ENCODE measurements at regions not wholly inside any gene's neighbourhood (a gene's known extent, or its start where the extent isn't known, plus 50 kb on each side); places are given as distances from the start of the nearest gene placed in this dataset.

- Histone ChIP-seq H3K27ac (replicated peaks) (no peak overlapping the region), H3K27me3 (ENCODE audit: insufficient read depth, poor library complexity, severe bottlenecking) (no peaks in the 10 kb centered on the region), H3K4me3 (replicated peaks; ENCODE audit: insufficient read depth, low read length) (no peak overlapping the region)
- DNase-seq (ENCODE audit: low read depth in 1 of 2, low spot score in 1 of 2) = no peak
- TF ChIP-seq REST (IDR thresholded peaks at IDR 0.05; ENCODE audit: insufficient replicate concordance, low read depth) = no peak
- no peak for TF ChIP-seq GABPA (IDR thresholded peaks at IDR 0.05; ENCODE audit: low read depth)
- no peak for TF ChIP-seq POLR2AphosphoS5 (IDR thresholded peaks at IDR 0.05; ENCODE audit: low read depth)
- no peak for TF ChIP-seq CTCF (IDR thresholded peaks at IDR 0.05; ENCODE audit: insufficient read depth, low read length)
- no peak for TF ChIP-seq SPI1 (IDR thresholded peaks at IDR 0.05; ENCODE audit: borderline replicate concordance, low read depth)
These were observed 912.3 kb downstream of the KCNJ2 start for GRCh38 chr17:71081666-71082065.

GRCh38 chr17:71084219-71084618, 914.9 kb downstream of the KCNJ2 start:
- TF ChIP-seq REST (IDR thresholded peaks at IDR 0.05; ENCODE audit: insufficient replicate concordance, low read depth) (no peak), CTCF (IDR thresholded peaks at IDR 0.05; ENCODE audit: insufficient read depth, low read length) (no peak), POLR2AphosphoS5 (IDR thresholded peaks at IDR 0.05; ENCODE audit: low read depth) (no peak), GABPA (IDR thresholded peaks at IDR 0.05; ENCODE audit: low read depth) (no peak), SPI1 (IDR thresholded peaks at IDR 0.05; ENCODE audit: borderline replicate concordance, low read depth) (no peak)
- Histone ChIP-seq H3K27me3 (ENCODE audit: insufficient read depth, poor library complexity, severe bottlenecking) (no peaks in the 10 kb centered on the region), H3K4me3 (replicated peaks; ENCODE audit: insufficient read depth, low read length) (no peak overlapping the region), H3K27ac (replicated peaks) (no peak overlapping the region)
- peak in 1 of 2 experiments; percentile 42 for DNase-seq (ENCODE audit: low read depth in 1 of 2, low spot score in 1 of 2)

GRCh38 chr17:71084838-71085237, 915.5 kb downstream of the KCNJ2 start:
- Histone ChIP-seq H3K27me3 (ENCODE audit: insufficient read depth, poor library complexity, severe bottlenecking) (no peaks in the 10 kb centered on the region), H3K4me3 (replicated peaks; ENCODE audit: insufficient read depth, low read length) (no peak overlapping the region), H3K27ac (replicated peaks) (no peak overlapping the region)
- TF ChIP-seq SPI1 (IDR thresholded peaks at IDR 0.05; ENCODE audit: borderline replicate concordance, low read depth) (no peak), REST (IDR thresholded peaks at IDR 0.05; ENCODE audit: insufficient replicate concordance, low read depth) (no peak), GABPA (IDR thresholded peaks at IDR 0.05; ENCODE audit: low read depth) (no peak), CTCF (IDR thresholded peaks at IDR 0.05; ENCODE audit: insufficient read depth, low read length) (no peak), POLR2AphosphoS5 (IDR thresholded peaks at IDR 0.05; ENCODE audit: low read depth) (no peak)
- DNase-seq (ENCODE audit: low read depth in 1 of 2, low spot score in 1 of 2) = no peak

Measured in HL-60 (cell line).